IMR-90 (cell line): ENCODE measurements at regions not wholly inside any gene's neighbourhood (a gene's known extent, or its start where the extent isn't known, plus 50 kb on each side); places are given as distances from the start of the nearest gene placed in this dataset.

Experiments used
- ATAC-seq: fragments of 200-7000 bp; cut with Tn5 transposase; 2 replicates; pipeline ENCODE4 v1.9.1; 2020; ENCODE audit warnings: low read depth, mild to moderate bottlenecking, moderate library complexity
- BruUV-seq: library from RNA; stranded (reverse); fragments of 400-500 nt; replicated peaks from 2 replicates; lab custom pipeline; 2021; lab: Mats Ljungman, UMichigan
- CTCF ChIA-PET: fragments of 300-600 bp; formaldehyde crosslinking; extraction: SDS; loops from one replicate; lab custom pipeline; 2021; ENCODE audit warnings: antibody characterized with exemption; lab: Yijun Ruan, JAX
- POLR2A ChIA-PET: fragments of 300-600 bp; sonication (Branson Sonifier 250); formaldehyde crosslinking; loops from one replicate; lab custom pipeline; 2022; ENCODE audit warnings: antibody characterized with exemption; ENCODE audit not compliant: unreplicated experiment; lab: Charles Lee
- DNase-seq: peaks from one replicate; pipeline ENCODE4 v3.0.0; 2013
- H2AFZ ChIP-seq: replicated peaks from 2 replicates; pipeline ENCODE3; 2013; ENCODE audit warnings: low read length, mild to moderate bottlenecking; ENCODE audit not compliant: poor library complexity
- H2AK5ac ChIP-seq: 2 replicates; pipeline ENCODE4 v1.6.1; 2013; ENCODE audit warnings: low read depth, low read length, inconsistent platforms
- H2AK9ac ChIP-seq: replicated peaks from 2 replicates; pipeline ENCODE3; 2013; ENCODE audit warnings: mild to moderate bottlenecking, low read depth, low read length, moderate library complexity; ENCODE audit not compliant: poor library complexity
- H2BK120ac ChIP-seq: 2 replicates; pipeline ENCODE4 v1.6.1; 2013; ENCODE audit warnings: low read depth, low read length, inconsistent platforms
- H2BK15ac ChIP-seq: 3 replicates; pipeline ENCODE4 v1.6.1; 2013; ENCODE audit warnings: low read depth, low read length, inconsistent platforms
- H2BK20ac ChIP-seq: 2 replicates; pipeline ENCODE4 v1.6.1; 2013; ENCODE audit warnings: low read depth, mild to moderate bottlenecking, inconsistent platforms, low read length, moderate library complexity
- H2BK5ac ChIP-seq: 2 replicates; pipeline ENCODE4 v1.6.1; 2013; ENCODE audit warnings: mild to moderate bottlenecking, low read depth, low read length, inconsistent platforms; ENCODE audit not compliant: poor library complexity, severe bottlenecking
- H3K14ac ChIP-seq: replicated peaks from 2 replicates; pipeline ENCODE4 v1.6.1; 2013; ENCODE audit warnings: low read depth, low read length, inconsistent platforms
- H3K18ac ChIP-seq: 2 replicates; pipeline ENCODE4 v1.6.1; 2013; ENCODE audit warnings: low read depth, low read length, control low read depth
- H3K23ac ChIP-seq: 2 replicates; pipeline ENCODE4 v1.6.1; 2013; ENCODE audit warnings: low read depth, low read length, inconsistent platforms
- H3K27ac ChIP-seq: 2 replicates; pipeline ENCODE4 v1.5.1; 2013; ENCODE audit warnings: mild to moderate bottlenecking, control low read depth, low read length; ENCODE audit not compliant: insufficient read depth
- H3K27me3 ChIP-seq: 2 replicates; pipeline ENCODE4 v1.6.1; 2013; ENCODE audit warnings: low read length; ENCODE audit not compliant: control insufficient read depth, insufficient read depth
- H3K36me3 ChIP-seq: 2 replicates; pipeline ENCODE4 v1.6.1; 2013; ENCODE audit warnings: low read length, mixed read lengths; ENCODE audit not compliant: control insufficient read depth, insufficient read depth
- H3K4ac ChIP-seq: 2 replicates; pipeline ENCODE4 v1.6.1; 2013; ENCODE audit warnings: low read depth, low read length, inconsistent platforms
- H3K4me1 ChIP-seq: 2 replicates; pipeline ENCODE4 v1.6.1; 2013; ENCODE audit warnings: low read length, mixed read lengths; ENCODE audit not compliant: control insufficient read depth, insufficient read depth
- H3K4me2 ChIP-seq: 2 replicates; pipeline ENCODE4 v1.6.1; 2013; ENCODE audit warnings: low read depth, mild to moderate bottlenecking, control low read depth, low read length, moderate library complexity
- H3K4me3 ChIP-seq: 2 replicates; pipeline ENCODE4 v1.5.1; 2013; ENCODE audit warnings: low read depth, mild to moderate bottlenecking, control low read depth, low read length, moderate library complexity; ENCODE audit not compliant: insufficient read depth
- H3K56ac ChIP-seq: 2 replicates; pipeline ENCODE4 v1.6.1; 2013; ENCODE audit warnings: low read length, inconsistent platforms; ENCODE audit not compliant: insufficient read depth; ENCODE audit errors: extremely low read depth
- H3K79me1 ChIP-seq, 2 experiments: 2 replicates each; pipeline ENCODE4 v1.6.1; 2013; ENCODE audit warnings: low read length in 2 of 2, inconsistent platforms in 1 of 2, low read depth in 1 of 2
- H3K9ac ChIP-seq: 2 replicates; pipeline ENCODE4 v1.6.1; 2013; ENCODE audit warnings: low read depth, low read length, control low read depth
- H3K9me1 ChIP-seq: 2 replicates; pipeline ENCODE4 v1.6.1; 2013; ENCODE audit warnings: low read length, inconsistent platforms; ENCODE audit not compliant: insufficient read depth
- H3K9me3 ChIP-seq: 2 replicates; pipeline ENCODE4 v1.6.1; 2013; ENCODE audit warnings: low read length; ENCODE audit not compliant: control insufficient read depth, insufficient read depth
- H4K20me1 ChIP-seq: 2 replicates; pipeline ENCODE4 v1.6.1; 2013; ENCODE audit warnings: low read length, inconsistent platforms; ENCODE audit not compliant: insufficient read depth
- H4K5ac ChIP-seq: 2 replicates; pipeline ENCODE4 v1.6.1; 2013; ENCODE audit warnings: mild to moderate bottlenecking, low read depth, low read length, control low read depth
- H4K8ac ChIP-seq, 2 experiments: 2 replicates each; pipeline ENCODE4 v1.6.1; 2013; ENCODE audit warnings: low read depth in 2 of 2, low read length in 2 of 2, control low read depth in 1 of 2, inconsistent platforms in 1 of 2
- H4K91ac ChIP-seq: 2 replicates; pipeline ENCODE4 v1.6.1; 2013; ENCODE audit warnings: low read depth, low read length, inconsistent platforms; ENCODE audit not compliant: insufficient read depth
- CTCF ChIP-seq: conservative IDR thresholded peaks from 2 replicates; pipeline ENCODE4 v1.5.1; 2012; ENCODE audit warnings: mild to moderate bottlenecking, low read depth, low read length, improper control_type of control experiment
- FOS ChIP-seq: fragments of 150-350 bp; IDR thresholded peaks from 2 replicates; pipeline ENCODE4 v1.6.1; 2016; ENCODE audit warnings: low read depth, low read length
- MAFK ChIP-seq: IDR thresholded peaks from 2 replicates; pipeline ENCODE4 v1.6.1; 2012; ENCODE audit warnings: low read depth, low read length, improper control_type of control experiment
- MAZ ChIP-seq: IDR thresholded peaks from 2 replicates; pipeline ENCODE4 v1.6.1; 2012; ENCODE audit warnings: low read depth, mild to moderate bottlenecking, low read length, improper control_type of control experiment, moderate library complexity, borderline replicate concordance
- MXI1 ChIP-seq: IDR thresholded peaks from 2 replicates; pipeline ENCODE4 v1.6.1; 2012; ENCODE audit warnings: low read depth, mild to moderate bottlenecking, low read length, moderate library complexity, borderline replicate concordance
- RAD21 ChIP-seq: IDR thresholded peaks from 2 replicates; pipeline ENCODE4 v1.6.1; 2012; ENCODE audit warnings: low read length, improper control_type of control experiment
- RFX5 ChIP-seq: IDR thresholded peaks from 2 replicates; pipeline ENCODE4 v1.8.0; 2012; ENCODE audit warnings: low read depth, mild to moderate bottlenecking, low read length, moderate library complexity
- SMC3 ChIP-seq: fragments of 150-350 bp; IDR thresholded peaks from 2 replicates; pipeline ENCODE4 v1.6.1; 2016; ENCODE audit warnings: low read depth, mild to moderate bottlenecking, antibody characterized with exemption, low read length, moderate library complexity
- WGBS, 2 experiments: methylation state at CpG; one replicate each; pipeline versions ENCODE4 v1.1.5 to v1.1.7; 2013; ENCODE audit warnings: missing lambda C conversion rate in 2 of 2; ENCODE audit not compliant: insufficient read length in 1 of 2; ENCODE audit errors: extremely low coverage in 2 of 2; 5-methylcytosine and 5-hydroxymethylcytosine counted together
- dilution Hi-C: fragments of 300-500 bp; cut with HindIII; formaldehyde crosslinking; loops from one replicate; pipeline ENCODE4 v1.14.3; 2018; ENCODE audit warnings: low sequenced_read_pairs; ENCODE audit not compliant: unreplicated experiment
- in situ Hi-C: fragments of 300-500 bp; cut with MboI; formaldehyde crosslinking; loops from 3 replicates; pipeline ENCODE4 v1.14.3; 2019; ENCODE audit warnings: low sequenced_read_pairs, inconsistent platforms, mixed read lengths
- intact Hi-C: fragments of 100-400 bp; cut with micrococcal nuclease; formaldehyde crosslinking; loops from 2 replicates; pipeline ENCODE4 v1.10.0; 2022

- H4K20me1 ChIP-seq = no peaks in the 10 kb centered on the region
- no TSS peak for BruUV-seq
- H4K5ac ChIP-seq = no peak overlapping the region
- no peak overlapping the region for H3K18ac ChIP-seq
- no peaks in the 10 kb centered on the region for H3K27me3 ChIP-seq
- no peaks in the 10 kb centered on the region for H3K36me3 ChIP-seq
- ChIA-PET POLR2A (no interaction called here), CTCF (no interaction called here)
- H3K27ac ChIP-seq = no peak overlapping the region
- no peaks in the 10 kb centered on the region for H3K9me1 ChIP-seq
- no peak overlapping the region for H2BK15ac ChIP-seq
- peak; percentile 82 for DNase-seq
- dilution Hi-C loops = no loop called here
- no peak overlapping the region for H2BK20ac ChIP-seq
- H3K4me3 ChIP-seq = no peak overlapping the region
- H2AK5ac ChIP-seq = no peak overlapping the region
- H2AK9ac ChIP-seq = no peak overlapping the region
- H3K4me2 ChIP-seq = no peak overlapping the region
- H3K9ac ChIP-seq = no peak overlapping the region
- intact Hi-C loops = no loop called here
- H3K79me1 ChIP-seq = no peaks in the 10 kb centered on the region
- no peak overlapping the region for H4K8ac ChIP-seq
- WGBS, 2 experiments = no CpG with 5 or more reads among the region's 1 CpG
- H2AFZ ChIP-seq = no peak overlapping the region
- H3K56ac ChIP-seq = no peak overlapping the region
- in situ Hi-C loops = no loop called here
- H2BK120ac ChIP-seq = no peak overlapping the region
- H3K9me3 ChIP-seq = no peaks in the 10 kb centered on the region
- H2BK5ac ChIP-seq = no peak overlapping the region
- no peak overlapping the region for H3K14ac ChIP-seq
- ATAC-seq = peak; percentile 92
- no peak overlapping the region for H3K23ac ChIP-seq
- no peak overlapping the region for H3K4ac ChIP-seq
- H4K91ac ChIP-seq = no peak overlapping the region
- H3K4me1 ChIP-seq = peaks cover 2% of the 10 kb centered on the region; the same call in 1 of the 2 replicates
- TF ChIP-seq RFX5 (no peak), FOS (no peak), MAZ (no peak), SMC3 (no peak), CTCF (no peak), MAFK (no peak), MXI1 (no peak), RAD21 (no peak)
Observed at GRCh38 chr1:79845936-79846335, 839.4 kb upstream of the ADGRL4 start.
